Esophagus muscularis mucosa (tissue), 3 donors: ENCODE measurements at regions not wholly inside any gene's neighbourhood (a gene's known extent, or its start where the extent isn't known, plus 50 kb on each side); places are given as distances from the start of the nearest gene placed in this dataset.

Experiments
- POLR2A ChIP-seq: fragments of 450-650 bp; IDR thresholded peaks from one replicate; pipeline ENCODE4 v1.6.1; 2017; ENCODE audit warnings: antibody characterized with exemption, moderate library complexity, mild to moderate bottlenecking, low read depth
- TF ChIP-seq, protein P1 (sequence below), 3 experiments: fragments of 200-600 bp in 2 of 3; fragments of 450-650 bp in 1 of 3; sonication (generic) in 2 of 3; IDR thresholded peaks; one replicate each; pipeline ENCODE4 v1.5.1; 2017 to 2019; ENCODE audit warnings: antibody characterized with exemption in 3 of 3, mild to moderate bottlenecking in 2 of 3, moderate library complexity in 1 of 3

DNA sequence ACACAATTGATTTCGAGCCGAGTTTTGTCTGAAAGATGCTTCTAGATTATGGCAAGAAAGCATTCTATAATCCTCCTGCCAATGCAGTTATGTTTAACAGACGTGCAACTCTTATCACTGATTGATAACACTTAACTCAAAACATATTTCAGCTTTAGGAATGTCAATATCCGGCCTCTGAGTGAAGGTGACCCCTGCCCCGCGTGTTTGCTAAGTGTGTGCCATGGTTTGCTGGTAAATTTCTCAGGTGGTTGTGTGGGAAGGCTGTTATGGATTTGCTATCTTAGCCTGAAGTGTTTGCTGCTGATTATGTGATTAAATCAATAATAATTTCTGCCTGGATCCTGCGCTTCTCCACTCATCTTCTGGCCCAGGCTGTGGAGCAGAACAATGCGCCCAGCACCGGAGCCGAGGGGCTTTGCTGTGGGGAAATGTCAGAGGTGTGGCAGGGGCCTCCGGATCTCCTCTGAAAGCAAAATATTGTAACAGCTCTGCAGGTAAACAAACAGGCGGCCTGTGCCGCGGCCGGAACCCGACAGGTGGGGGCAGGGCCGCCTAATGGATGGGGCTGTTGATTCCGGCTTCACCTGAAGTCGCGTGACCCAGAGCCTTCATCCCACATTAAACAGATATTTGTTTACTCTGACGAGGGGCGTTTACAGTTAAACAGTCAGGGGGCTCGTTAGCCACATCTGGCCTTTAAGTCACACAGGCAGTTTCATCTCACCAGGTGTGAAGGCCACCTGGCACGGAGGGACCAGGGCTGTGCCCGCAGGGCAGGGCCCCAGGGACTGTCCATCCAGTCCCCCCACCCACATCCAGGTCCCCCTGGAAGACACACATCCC is 210.7 kb upstream of the SALL3 start:
- TF ChIP-seq, protein P1, sequence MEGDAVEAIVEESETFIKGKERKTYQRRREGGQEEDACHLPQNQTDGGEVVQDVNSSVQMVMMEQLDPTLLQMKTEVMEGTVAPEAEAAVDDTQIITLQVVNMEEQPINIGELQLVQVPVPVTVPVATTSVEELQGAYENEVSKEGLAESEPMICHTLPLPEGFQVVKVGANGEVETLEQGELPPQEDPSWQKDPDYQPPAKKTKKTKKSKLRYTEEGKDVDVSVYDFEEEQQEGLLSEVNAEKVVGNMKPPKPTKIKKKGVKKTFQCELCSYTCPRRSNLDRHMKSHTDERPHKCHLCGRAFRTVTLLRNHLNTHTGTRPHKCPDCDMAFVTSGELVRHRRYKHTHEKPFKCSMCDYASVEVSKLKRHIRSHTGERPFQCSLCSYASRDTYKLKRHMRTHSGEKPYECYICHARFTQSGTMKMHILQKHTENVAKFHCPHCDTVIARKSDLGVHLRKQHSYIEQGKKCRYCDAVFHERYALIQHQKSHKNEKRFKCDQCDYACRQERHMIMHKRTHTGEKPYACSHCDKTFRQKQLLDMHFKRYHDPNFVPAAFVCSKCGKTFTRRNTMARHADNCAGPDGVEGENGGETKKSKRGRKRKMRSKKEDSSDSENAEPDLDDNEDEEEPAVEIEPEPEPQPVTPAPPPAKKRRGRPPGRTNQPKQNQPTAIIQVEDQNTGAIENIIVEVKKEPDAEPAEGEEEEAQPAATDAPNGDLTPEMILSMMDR (IDR thresholded peaks at IDR 0.05): no peak
- no peak for TF ChIP-seq POLR2A
